Skin of body (tissue), 1 donor: ENCODE measurements at regions not wholly inside any gene's neighbourhood (a gene's known extent, or its start where the extent isn't known, plus 50 kb on each side); places are given as distances from the start of the nearest gene placed in this dataset.

Experiments
- DNase-seq: peaks from one replicate; lab custom pipeline; 2025; lab: John Stamatoyannopoulos, UW

DNA sequence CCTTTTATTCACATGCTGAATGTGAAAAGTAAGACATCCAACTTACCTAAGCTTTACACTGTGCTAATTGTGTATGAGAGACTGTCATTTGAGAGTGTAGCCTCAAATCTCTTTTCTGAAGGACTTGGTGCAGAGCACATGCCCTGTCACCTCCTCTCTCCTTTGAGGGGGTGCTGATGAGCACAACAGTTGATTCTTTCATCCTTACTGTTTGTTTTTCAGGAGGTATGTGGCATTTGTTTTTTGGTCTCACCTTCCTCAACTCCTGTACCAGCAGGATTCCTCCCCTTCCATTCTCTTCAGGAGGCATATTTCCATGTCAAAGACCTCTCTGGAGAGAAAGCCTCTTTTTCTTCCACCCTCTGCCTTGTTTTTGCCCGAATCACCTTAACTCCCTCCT lies 252.6 kb upstream of the CITED2 start:
- DNase-seq: no peak

- no peak for DNase-seq
Measured at GRCh38 chr6:139625998-139626975, 251.8 kb upstream of the CITED2 start.

DNA sequence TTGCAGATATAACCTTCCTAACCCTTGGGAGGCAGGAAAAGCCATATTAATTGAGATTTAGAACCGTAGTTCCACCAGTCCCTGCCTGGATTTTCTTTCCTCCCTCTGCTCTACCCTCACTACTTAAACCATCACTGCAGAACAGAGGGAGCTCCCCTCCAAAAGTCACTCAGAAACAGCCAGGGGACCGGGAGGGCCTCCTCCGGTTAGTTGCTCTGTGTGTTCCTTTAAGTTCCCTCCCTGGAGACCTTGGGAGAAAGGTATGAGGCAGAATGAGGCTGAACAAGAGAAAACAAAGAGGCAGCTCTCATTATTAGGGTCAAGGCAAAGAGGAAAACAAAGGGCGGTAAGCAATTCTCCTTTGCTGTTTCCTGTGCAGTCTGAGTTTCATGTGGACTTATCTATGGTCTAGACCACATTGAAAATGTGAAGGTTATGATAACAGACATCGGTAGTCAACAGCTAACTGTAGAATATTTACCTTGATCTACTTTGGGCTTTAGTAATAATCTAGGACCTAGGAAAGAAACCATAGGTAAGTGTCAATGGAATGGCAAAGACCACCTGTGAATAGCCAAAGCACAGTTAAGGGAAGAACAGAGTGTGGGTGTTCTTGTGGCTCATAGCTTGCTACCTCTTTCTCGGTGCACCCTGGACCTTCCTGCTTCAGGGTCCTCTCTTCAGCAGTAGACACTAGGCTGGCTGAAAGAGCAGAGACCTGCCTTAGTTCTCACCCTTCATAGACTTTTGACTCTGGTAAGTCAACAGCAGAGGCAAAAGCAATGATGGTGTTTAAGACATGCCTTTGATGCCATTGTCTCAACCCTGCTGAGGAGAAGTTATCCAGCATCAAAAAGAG lies 250.9 kb upstream of the CITED2 start:
- DNase-seq: no peak

DNA sequence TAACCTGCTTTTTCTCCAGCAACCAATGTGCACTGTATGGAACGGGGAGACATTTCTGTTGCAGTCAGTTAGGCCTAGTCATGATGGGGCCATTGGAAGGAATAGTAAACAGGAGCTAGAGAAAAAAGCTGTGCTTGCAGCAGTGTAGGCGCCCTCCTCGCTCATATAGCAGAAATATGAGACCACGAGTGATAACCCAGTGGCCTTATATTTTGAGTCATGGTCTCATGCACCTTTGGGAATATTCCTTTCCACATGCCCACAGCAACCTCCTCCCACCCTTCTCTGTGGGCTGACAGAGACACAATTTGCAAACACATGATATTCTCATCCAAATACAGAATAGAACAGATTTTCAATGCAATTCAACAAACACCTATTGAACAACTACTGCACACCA lies 248.9 kb upstream of the CITED2 start:
- DNase-seq: no peak

- no peak for DNase-seq
Measured at GRCh38 chr6:139613496-139613895, 239.0 kb upstream of the CITED2 start.

DNA sequence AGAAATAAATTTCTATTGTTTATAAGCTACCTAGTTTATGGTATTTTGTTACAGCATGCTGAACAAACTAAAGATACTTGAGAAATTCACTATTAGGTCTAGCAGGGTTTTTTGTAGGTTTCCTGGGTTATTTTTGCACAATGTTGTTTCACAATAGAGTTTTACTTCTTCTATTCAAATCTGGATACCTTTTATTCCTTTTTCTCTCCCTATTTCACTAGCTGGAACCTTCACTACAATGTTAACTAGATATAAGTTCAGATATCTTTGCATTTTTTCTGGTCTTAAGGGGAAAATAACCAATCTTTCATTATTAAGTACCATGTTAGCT lies 237.7 kb upstream of the CITED2 start:
- no peak for DNase-seq

- DNase-seq: no peak
Measured at GRCh38 chr6:139611327-139612134, 237.1 kb upstream of the CITED2 start.

GRCh38 chr6:139608466-139609261 lies 234.2 kb upstream of the CITED2 start:
- no peak for DNase-seq

DNA sequence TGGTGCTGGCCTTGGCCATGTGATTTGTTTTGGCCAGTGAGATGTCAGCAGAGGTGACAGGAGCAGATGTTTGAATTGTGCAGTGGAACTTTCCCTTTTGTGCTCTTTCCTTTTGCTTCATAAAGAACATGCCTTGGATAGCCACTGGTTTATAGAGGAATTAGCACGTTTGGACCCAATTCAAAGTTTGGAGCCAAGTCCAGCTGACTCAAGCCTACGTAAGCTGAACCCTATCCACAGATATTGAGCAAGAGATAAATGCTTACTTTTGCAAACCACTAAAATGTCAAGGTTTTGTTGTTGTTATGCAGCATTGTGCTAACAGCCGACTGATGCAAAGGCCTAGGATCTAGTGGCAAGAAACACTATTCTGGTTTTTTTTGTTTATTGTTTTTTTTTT lies 230.9 kb upstream of the CITED2 start:
- no peak for DNase-seq

DNA sequence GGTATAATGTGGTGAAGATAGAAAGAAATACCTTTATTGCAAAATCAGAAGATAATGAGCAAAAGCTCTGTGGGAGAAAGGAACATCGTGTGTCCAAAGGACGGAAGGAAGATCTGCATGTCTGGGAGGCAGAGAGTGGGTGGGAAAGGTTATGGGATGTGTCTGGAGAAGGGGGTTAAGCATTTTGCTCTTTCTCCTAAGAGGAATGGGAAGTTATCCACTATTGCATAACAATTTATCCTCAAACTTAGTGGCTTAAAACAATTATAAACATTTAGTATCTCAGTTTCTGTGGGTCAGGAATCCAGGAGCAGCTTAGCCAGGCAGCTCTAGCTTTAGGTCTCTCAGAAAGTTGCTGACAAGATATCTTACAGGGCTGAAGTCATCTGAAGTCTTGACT lies 229.1 kb upstream of the CITED2 start:
- DNase-seq: no peak

GRCh38 chr6:139602577-139602976 lies 228.1 kb upstream of the CITED2 start:
- DNase-seq: no peak

DNA sequence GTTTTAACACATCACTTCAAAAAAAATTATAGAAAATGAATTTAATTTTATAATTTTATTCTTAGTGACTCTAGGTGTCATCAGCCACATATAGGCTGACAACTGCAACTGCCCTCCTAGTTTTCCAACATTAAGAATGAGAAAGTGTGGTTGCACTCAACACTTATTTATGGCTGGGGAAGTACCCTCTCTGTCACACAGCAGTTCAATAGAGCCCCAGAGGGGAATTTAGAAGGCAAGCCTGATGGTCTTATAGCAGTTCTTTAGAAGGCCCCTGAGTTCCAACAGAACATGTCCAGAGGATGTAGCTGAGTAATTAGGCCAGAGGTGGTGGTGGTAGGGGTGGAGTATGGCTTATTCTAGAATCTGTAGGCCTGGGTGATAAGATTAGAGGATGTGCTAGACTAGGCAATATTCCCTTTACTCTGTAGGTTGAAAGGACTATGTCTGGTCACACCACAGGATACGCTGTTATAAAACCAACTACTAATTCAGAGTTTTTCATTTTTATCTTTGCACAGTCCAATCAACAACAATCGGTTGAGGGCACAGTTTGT lies 226.5 kb upstream of the CITED2 start:
- DNase-seq: no peak

GRCh38 chr6:139600343-139600742 lies 225.9 kb upstream of the CITED2 start:
- no peak for DNase-seq

- DNase-seq: peak; percentile 93
Measured at GRCh38 chr6:139597771-139598755, 223.6 kb upstream of the CITED2 start.

- DNase-seq: no peak
Measured at GRCh38 chr6:139597087-139597763, 222.8 kb upstream of the CITED2 start.

- no peak for DNase-seq
Measured at GRCh38 chr6:139595183-139595582, 220.7 kb upstream of the CITED2 start.

DNA sequence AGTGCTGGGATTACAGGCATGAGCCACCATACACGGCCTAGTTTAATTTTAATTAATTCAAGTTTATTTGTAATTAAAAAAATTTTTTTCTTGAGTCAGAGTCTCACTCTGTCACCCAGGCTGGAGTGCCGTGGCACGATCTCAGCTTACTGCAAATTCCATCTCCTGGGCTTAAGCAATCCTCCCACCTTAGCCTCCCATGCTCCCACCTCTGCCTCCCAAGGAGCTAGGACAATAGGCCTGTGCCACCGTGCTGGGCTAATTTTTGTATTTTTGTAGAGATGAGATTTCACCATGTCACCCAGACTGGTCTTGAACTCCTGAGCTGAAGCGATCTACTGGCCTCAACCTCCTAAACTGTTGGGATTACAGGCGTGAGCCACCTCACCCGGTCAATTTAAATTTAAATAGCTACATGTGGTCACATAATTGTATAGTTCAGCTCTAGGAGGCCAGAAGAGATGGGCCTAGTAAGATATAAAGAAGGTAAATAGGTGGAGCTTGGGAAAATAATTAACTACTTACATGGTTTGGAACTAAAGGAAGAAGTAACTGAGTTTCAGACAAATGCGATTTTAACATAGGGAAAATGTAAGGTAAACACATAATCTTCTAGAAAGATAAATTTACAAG lies 220.0 kb upstream of the CITED2 start:
- DNase-seq: no peak

GRCh38 chr6:139593081-139593480 lies 218.6 kb upstream of the CITED2 start:
- DNase-seq: no peak
